HG03354 (cell line): ENCODE measurements at regions not wholly inside any gene's neighbourhood (a gene's known extent, or its start where the extent isn't known, plus 50 kb on each side); places are given as distances from the start of the nearest gene placed in this dataset.

ENCODE experiments used
- ATAC-seq: cut with Tn5 transposase; IDR thresholded peaks from one replicate; pipeline ENCODE4 v1.9.1; 2021; ENCODE audit warnings: mild to moderate bottlenecking; ENCODE audit not compliant: unreplicated experiment, poor library complexity, severe bottlenecking

DNA sequence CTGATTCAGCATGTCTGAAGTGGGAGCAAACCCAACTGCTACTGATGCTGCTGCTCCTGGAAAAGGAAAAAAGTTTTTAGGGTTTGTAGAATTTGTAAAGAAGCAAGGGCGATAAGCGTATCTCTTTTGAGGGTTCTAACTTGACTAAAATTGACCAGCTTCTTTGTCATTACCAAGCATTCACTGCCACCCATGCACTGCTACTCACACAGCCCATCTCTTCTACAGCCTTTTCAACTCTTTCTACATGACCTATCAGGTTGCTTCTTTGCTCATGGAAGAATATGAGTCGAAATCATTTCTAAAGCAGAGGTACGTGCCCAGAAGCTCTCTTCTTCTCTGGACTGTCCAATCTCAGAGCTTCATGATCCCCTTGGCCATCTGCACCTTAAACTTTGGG lies 570.9 kb downstream of the EPHA7 start:
- no peak for ATAC-seq

DNA sequence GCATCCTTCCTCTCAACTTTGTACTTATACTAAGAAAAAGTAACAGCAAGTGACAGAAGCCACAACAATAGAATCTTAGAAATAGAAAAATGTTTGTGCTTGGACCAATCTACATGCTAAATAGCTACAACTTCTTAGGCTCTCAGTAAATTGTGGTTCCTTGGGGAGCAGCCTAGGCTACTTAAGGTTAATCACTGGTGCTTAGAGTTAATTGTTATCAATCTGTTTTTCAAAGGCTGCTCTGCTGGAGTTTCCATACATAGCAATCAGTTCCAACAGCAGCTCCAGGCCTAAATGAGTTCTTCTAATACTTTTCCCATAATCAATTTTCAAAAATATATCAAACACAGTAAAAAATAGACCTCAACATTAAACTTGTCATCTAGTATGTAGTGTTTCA lies 571.4 kb downstream of the EPHA7 start:
- ATAC-seq = no peak

DNA sequence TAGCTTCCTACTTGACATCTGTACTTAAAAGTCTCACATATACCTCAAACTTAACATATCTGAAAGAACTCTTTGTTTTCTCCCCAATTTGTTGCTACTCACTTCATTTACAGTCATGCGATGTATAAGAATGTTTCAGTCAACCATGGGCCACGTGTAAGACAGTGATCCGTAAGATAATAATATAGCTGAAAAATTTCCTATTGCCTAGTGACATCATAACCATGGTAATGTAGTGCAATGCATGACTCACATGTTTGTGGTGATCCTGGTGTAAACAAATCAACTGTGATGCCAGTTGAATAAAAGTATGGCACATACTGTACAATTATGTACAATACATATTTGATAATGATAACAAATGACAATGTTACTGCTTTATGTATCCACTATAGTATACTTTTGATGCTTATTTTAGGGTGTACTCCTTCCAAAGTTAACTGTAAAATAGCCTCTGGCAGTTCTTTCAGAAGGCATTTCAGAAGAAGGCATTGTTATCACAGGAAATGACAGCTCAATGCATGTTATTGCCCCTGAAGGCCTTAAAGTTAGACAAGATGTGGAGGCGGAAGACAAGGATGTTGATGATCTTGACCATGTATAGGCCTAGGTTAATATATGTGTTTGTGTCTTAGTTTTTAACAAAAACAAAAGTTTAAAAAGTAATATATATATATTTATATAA lies 579.0 kb downstream of the EPHA7 start:
- ATAC-seq = no peak

DNA sequence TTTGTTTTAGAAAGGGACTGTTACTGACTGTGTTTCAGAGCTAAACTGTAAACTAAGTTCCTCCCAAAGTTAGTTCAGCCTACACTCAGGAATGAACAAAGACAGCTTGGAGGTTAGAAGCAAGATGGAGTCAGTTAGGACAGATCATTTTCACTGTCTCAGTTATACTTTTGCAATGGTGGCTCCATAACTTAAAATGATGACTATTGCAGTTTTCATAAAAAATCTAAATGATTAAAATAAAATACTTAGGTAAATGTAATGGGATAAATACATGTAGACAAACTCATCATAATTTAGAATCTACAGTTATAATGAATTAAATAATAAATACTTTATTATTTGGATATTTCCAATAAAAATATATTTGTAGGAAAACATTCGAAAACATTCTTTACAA lies 590.6 kb downstream of the EPHA7 start:
- ATAC-seq = no peak

DNA sequence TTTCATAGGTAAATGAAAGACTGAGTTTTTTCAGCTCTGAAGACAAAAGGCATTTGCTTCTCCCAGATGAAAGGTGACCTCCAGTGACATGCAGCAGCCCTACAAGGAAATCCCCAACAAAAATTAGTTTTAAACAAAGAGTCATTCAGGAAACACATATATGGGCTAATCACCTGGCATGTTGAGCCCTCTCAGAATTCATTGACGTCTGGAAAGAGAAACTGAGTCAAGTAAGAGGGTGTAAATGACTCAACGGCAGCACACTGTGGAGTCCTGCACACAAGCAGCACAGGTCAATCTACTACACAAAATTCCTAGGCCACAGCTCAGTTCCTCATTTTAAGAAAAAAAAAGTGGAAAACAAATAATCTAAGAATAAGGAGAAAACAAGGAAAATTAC lies 592.3 kb downstream of the EPHA7 start:
- no peak for ATAC-seq

DNA sequence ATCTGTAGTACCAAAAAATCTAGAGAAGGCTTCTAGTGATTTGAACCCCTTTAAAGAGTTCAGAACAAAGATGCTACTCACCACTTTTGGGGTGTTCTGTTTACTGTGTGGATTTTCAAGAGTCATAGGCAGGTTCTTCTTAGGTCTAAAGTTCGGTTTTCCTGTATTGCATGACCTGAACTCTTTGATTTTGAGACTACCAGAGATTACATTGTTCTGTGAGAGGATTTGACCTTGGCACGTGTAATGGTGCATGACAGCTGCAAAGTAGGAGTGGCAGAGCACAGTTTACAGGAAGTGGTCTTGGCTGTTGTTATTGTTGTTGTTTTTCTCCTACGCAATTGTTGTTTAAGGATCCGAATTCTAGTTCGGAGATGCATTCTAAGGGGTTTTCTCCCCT lies 592.7 kb downstream of the EPHA7 start:
- ATAC-seq = no peak

DNA sequence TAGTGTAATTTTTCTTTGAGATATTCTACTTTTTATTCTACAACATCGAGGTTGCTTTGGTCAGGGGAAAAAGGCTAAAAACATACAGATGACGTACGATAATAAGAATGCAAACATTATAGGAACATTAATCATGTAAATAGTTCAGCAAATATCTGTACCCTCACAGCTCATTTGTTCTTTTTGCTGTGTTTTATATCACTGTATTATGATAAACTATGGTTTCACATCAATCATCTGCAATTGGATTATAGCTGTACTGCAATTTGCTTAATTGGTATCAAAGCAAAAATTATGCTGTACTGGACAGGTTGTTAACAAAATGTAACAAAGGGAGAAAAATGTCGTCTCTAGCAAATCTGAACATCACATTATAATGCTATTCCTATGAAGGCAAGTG lies 597.1 kb downstream of the EPHA7 start:
- ATAC-seq = no peak

DNA sequence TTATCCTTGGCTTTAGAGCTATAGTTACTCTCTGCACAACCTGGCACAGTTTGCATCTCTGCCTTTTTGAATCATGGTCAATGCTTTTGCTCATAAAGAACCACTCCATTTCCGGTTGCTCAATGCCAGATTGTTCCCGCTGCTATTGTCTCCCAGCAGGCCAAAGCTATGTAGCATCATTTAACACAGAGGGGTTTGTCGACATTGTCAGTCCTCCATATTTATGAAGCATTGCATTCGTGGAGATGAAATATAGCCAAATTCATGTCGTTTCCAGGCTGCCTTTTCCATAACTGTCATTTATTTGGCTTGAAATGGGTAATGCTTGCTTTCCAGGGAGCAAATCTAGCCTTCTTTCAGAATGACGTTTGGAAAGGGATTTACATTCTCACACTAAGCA lies 598.8 kb downstream of the EPHA7 start:
- no peak for ATAC-seq

DNA sequence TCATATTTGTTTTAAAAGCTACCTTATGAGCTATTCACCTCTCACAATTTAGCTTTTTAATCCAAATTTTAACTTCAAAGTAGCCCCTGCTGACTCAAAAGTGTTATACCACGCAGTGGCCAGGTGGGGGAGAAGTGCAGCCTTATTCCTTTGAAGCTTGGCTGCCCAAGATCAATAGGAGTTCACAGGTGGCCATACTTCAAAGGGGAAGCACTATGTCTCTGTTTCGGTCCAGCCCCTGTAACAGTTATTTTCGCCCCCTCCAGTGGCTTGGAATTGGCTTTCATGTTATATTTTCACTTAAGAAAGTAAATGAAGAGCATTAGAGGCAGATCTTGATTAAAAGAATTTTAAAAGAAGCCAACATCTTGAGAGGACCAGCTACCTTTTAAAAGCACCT lies 608.4 kb downstream of the EPHA7 start:
- peak; percentile 100 for ATAC-seq

DNA sequence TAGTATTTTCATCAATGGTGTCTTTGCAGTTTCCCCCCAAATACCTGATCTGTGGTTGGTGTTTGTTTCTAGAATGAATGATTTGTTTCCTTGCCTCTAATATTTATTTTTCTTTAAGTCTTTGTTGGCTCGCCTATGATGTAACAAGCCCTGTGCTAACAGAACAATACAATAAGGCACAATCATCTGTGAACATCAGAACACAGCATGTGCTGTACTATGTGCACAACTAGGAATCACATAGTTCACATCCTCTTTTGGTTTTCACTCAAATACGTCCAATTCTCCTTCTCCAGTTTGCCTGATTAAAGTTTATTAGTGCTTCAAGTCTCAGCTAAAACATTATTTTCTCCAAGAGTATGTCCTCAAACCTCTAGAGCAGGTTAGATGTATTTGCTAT lies 613.1 kb downstream of the EPHA7 start:
- no peak for ATAC-seq

DNA sequence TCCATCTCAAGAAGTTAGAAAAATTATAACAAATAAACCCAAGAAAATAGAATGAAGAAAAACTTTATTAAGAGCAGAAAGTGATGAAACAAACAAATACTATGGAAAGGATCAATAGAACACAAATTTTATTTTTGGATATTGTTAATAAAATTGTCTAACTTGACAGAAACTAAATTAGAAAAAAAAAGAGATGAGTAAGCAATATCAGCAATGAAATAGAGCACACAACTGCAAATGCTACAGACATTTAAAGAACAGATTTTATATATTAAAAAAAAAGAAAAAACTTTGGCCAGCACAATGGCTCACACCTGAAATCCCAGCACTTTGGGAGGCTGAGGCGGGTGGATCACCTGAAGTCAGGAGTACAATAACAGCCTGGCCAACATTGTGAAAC lies 628.0 kb downstream of the EPHA7 start:
- ATAC-seq = no peak

DNA sequence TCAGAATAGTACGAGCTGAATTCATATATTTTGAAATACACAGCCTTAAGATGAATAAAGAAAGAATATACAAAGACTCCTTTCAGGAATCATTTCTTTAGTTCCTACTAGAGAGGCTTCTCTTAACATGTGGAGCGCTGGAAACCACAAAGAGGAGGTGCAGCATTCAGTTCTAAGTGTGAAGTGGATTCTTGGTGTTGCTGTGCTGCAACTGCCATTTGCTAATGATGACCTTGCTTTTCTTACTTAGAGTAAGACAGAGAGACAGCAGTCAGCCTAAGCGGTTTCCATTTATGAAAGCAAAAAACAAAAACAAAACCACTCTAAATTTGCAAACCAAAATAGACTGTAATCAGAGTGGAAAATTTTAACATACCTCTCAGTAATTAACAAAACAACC lies 629.0 kb downstream of the EPHA7 start:
- ATAC-seq = no peak

DNA sequence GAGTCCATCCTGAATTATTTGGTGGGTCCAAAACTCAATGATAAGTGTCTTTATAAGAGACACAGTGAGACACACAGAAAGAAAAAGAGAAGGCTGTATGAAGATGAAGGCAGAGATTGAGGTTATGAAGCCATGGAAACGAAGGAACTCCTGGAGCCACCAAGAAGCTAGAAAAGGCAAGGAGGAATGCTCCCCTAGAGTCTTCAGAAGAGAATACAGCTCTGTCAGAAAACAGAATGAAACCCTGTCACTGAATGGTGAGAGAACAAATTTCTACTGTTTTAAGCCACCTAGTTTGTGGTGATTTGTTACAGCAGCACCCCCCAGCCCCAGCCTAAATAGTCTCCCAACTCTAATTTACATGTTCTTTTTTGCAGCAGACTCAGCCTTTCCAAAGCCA lies 635.1 kb downstream of the EPHA7 start:
- no peak for ATAC-seq

DNA sequence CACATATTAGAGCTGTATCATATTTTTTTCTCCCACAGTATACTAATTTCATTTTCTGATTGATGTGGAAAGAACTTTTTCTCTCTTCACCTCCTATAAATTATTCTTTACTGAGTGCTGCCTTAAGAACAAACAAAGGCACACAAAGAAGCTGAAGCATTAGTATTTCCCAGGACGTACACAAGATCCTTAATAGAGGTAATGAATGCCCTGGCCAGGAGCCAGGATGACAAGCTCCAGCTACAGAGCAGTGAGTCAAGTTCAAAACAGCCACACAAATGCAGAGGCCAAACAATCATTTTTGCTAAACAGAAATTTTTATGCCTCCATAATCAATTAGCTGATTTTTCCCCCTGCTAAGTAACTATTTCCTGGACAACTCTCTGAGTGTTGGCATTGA lies 639.6 kb downstream of the EPHA7 start:
- ATAC-seq = no peak

DNA sequence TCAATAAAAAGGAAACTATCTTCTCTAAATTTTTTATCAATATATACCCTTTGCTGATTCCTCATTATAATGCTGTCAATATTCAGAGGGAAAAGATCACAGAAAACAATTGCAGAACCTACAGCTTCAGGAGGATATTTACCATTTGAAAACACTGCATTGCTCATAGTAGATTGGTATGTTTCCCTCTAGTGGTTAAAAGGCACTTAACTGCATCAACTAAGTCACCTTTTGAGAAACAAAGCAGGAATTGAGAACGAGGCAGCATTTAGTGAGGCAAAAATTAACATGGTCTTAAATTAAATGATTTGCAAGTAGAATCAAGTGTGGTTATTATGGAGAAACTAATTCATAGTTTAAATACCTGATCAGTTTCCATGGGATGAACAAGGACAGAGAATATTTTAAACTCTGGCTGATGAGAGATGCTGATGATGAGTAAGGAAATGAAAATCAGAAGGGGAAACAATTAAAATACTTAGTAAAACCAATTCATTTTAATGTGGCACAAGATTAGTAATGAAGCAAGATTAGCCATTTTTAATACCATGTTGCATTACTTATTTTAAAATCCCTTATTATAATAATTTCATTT lies 642.1 kb downstream of the EPHA7 start:
- no peak for ATAC-seq

DNA sequence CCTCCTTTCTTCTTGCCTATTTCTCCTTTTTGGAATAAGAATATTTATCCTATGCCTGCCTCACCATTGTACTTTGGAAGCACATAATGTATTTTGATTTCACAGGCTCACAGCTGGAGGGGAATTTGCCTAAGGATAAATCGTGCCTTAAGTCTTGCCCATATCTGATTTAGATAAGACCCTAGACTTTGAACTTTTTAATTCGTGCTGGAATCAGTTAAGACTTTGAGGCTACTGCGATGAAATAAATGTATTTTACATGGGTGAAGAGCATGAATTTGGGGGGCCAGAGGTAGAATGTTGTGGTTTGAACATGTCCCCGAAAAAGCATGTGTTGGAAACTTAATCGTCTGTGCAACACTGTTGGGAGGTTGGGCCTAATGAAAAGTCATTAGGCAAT lies 648.8 kb downstream of the EPHA7 start:
- ATAC-seq = no peak

DNA sequence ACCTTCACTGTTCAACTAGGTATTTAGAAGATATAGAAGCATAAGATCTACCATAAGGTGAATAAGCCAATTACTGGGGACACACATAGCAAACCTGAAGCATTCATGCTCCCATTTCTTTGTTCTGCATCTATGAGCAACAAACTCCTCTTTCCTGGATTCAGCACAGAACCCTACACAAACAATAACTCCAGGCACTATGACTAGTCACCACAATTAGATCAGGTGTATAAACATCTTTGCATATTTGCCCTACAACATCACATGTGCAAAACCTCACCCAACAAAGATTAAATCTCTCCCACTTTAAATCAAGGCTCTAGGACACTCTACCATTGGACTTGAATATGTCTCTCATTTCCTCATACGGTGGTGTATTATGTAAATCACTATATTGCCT lies 652.3 kb downstream of the EPHA7 start:
- no peak for ATAC-seq

DNA sequence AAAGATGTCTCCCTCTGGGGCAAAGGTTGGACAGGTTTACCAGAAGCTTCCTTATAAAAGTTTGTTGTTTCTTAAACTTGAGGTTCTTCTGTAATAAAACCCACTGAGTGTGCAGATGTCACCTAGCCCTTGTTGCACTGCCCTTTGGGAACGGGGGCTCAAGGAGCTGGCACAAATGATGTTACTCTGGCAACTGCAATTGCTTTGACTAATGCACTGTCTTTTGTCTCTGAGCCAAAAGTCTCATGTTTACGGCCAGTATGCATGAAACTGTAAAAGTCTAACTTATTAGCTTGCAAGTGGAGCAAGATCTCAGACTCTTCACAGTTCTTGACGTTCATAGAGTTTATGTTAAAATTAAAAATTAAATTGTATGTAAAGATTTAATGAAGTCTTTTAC lies 655.7 kb downstream of the EPHA7 start:
- ATAC-seq = no peak

DNA sequence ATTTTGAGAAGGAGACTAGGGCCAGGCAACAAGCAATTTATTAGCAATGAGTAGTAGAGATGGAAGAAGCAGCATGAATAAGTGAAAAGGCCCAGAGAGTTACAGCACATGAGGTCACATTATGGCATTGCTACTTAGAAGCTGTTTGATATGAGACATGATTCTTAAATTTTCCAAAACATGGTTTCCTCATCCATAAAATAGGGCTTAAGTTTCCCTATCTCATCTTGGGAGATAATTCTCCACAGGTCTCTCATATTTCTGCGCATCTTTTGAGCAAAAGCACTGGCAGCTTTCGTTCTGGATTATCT lies 656.1 kb downstream of the EPHA7 start:
- ATAC-seq = no peak

DNA sequence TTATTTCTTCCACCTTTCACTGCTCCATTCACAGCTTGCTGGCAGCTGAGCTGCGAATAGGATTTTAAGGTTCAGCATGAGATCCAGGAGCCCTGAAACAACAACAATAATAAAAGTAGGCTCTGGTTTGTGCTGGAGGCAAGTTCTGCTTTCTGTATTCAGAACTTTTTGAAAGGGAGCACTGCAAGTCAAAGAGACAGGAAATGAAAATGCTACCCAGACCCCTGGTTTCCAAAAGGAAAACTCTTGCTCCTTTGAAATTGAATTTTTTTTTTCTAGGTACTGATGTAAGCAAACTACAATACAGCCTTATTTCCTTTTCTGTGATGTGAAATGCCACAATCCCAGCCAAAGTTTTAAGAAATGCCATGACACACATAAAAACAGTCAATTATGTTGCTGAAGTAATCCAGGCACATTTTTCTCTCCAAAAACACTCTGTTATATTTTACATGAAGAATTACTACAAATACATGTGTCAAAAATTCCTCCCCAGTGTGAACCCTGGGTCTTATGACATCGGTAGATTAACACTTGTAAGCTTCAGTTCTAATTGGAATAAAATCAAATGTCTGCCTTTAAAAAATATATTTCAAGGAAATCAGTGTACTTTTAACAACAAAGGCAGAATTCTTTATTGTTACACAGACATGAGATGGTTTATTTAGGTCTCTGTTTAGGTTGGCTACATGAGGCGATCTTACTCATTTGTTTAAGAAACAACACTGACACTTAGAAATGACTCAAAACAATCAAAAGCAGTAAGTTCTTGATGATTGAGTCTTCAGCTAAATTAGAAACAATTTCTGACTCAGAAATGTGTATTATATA lies 656.7 kb downstream of the EPHA7 start:
- ATAC-seq = no peak

DNA sequence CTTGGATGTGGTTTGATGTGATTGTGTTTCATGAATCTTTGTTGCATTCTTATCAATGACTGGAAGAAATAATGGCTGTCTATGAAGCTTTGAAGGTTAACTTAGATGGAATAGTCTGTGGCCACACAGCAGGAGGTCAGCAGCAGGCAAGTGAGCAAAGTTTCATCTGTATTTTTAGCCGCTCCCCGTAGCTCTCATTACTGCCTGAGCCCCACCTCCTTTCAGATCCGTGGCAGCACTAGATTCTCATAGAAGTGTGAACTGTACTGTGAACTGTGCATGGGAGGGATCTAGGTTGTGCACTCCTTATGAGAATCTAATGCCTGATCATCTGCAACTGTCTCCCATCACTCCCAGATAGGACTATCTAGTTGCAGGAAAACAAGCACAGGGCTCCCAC lies 660.2 kb downstream of the EPHA7 start:
- ATAC-seq = no peak
